Uterus (tissue), 3 donors: ENCODE measurements at regions not wholly inside any gene's neighbourhood (a gene's known extent, or its start where the extent isn't known, plus 50 kb on each side); places are given as distances from the start of the nearest gene placed in this dataset.

Source experiments
- DNase-seq, 2 donors: peaks; one replicate each; pipeline ENCODE4 v3.0.0-alpha.2; 2019 to 2020
- H3K27ac ChIP-seq, 2 donors: fragments of 200-600 bp; sonication (generic); 1 replicate in 1 of 2; 2 replicates in 1 of 2; pipeline ENCODE4 v1.5.1; 2016 to 2018
- H3K27me3 ChIP-seq, 2 donors: fragments of 200-600 bp; sonication (generic); one replicate each; pipeline ENCODE4 v1.5.1; 2018 to 2019; ENCODE audit warnings: control low read depth in 1 of 2
- H3K36me3 ChIP-seq, 2 donors: fragments of 200-600 bp; sonication (generic); one replicate each; pipeline ENCODE4 v1.5.1; 2019; ENCODE audit warnings: control low read depth in 1 of 2
- H3K4me1 ChIP-seq, 2 donors: fragments of 200-600 bp; sonication (generic); one replicate each; pipeline ENCODE4 v1.5.1; 2018 to 2019; ENCODE audit warnings: control low read depth in 1 of 2
- H3K4me3 ChIP-seq, 2 donors: fragments of 200-600 bp; sonication (generic); 1 replicate in 1 of 2; 2 replicates in 1 of 2; pipeline ENCODE4 v1.5.1; 2018 to 2019; ENCODE audit warnings: mild to moderate bottlenecking in 1 of 2
- H3K9me3 ChIP-seq, 2 donors: fragments of 200-600 bp; sonication (generic); one replicate each; pipeline ENCODE4 v1.5.1; 2019; ENCODE audit warnings: control low read depth in 1 of 2
- POLR2A ChIP-seq, 2 donors: fragments of 450-650 bp; IDR thresholded peaks; one replicate each; pipeline ENCODE4 v1.6.1; 2016; ENCODE audit warnings: antibody characterized with exemption in 2 of 2, mild to moderate bottlenecking in 1 of 2, moderate library complexity in 1 of 2
- intact Hi-C: fragments of 100-400 bp; cut with DNase I; formaldehyde crosslinking; loops from one replicate; pipeline ENCODE4 v1.15.1; 2023; ENCODE audit warnings: low total_unique reads
- TF ChIP-seq, protein P1 (sequence below), 4 experiments: fragments of 200-600 bp in 2 of 4; fragments of 450-650 bp in 2 of 4; sonication (generic) in 2 of 4; IDR thresholded peaks; one replicate each; pipeline ENCODE4 v1.5.1; 2016 to 2019; ENCODE audit warnings: antibody characterized with exemption in 4 of 4, mild to moderate bottlenecking in 2 of 4, moderate library complexity in 1 of 4
- donor health status: DM: yes; HTN: yes; CAD: no.

DNA sequence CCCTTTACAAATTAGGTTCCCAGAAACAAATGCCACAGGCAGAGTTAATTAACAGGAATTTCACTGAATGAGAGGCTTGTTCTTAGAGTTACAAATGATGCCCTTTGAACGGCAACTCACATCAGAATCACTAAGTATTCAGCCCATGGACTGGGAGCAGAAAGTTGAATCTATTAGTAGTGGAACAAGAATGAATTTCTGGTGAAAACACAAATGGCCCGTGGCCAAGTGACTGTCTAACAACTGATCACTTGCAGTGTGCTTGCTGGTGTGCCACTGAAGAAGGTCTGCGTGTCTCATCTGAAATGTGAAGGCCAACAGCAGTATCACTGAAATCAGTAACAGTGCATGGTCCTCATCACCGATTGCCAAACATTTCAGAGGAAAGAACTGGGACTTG lies 893.4 kb upstream of the TMEM132C start:
- Histone ChIP-seq H3K27me3 (no peaks in the 10 kb centered on the region), H3K27ac (no peak overlapping the region), H3K4me3 (no peak overlapping the region), H3K9me3 (no peaks in the 10 kb centered on the region), H3K4me1 (no peaks in the 10 kb centered on the region), H3K36me3 (no peaks in the 10 kb centered on the region)
- no peak for DNase-seq
- TF ChIP-seq, protein P1, sequence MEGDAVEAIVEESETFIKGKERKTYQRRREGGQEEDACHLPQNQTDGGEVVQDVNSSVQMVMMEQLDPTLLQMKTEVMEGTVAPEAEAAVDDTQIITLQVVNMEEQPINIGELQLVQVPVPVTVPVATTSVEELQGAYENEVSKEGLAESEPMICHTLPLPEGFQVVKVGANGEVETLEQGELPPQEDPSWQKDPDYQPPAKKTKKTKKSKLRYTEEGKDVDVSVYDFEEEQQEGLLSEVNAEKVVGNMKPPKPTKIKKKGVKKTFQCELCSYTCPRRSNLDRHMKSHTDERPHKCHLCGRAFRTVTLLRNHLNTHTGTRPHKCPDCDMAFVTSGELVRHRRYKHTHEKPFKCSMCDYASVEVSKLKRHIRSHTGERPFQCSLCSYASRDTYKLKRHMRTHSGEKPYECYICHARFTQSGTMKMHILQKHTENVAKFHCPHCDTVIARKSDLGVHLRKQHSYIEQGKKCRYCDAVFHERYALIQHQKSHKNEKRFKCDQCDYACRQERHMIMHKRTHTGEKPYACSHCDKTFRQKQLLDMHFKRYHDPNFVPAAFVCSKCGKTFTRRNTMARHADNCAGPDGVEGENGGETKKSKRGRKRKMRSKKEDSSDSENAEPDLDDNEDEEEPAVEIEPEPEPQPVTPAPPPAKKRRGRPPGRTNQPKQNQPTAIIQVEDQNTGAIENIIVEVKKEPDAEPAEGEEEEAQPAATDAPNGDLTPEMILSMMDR (IDR thresholded peaks at IDR 0.05): no peak
- no peak for TF ChIP-seq POLR2A (IDR thresholded peaks at IDR 0.05)
- intact Hi-C loops: no loop called here

DNA sequence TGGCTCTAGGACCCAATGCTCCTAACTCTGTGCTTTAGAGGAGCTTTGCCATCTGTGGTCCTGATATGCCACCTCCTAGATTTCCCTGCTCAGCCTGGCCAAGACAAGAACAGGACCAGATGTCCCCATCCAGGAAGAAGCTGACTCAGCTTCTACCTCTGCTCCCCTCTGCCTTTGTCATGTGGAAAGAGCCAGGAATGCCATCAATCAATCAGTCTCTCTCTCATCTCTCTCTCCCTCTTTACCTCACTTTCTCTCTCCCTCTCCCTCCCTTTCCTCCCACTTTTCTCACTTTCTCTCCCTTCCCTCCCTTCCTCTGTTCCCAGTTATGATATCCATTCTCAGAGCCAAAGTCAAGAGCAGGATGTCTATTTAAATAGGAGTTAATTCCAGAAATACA lies 892.5 kb upstream of the TMEM132C start:
- no peaks in the 10 kb centered on the region for H3K9me3 ChIP-seq
- DNase-seq: no peak
- no peaks in the 10 kb centered on the region for H3K27me3 ChIP-seq
- intact Hi-C loops: no loop called here
- no peak overlapping the region for H3K4me3 ChIP-seq
- H3K36me3 ChIP-seq: no peaks in the 10 kb centered on the region
- no peaks in the 10 kb centered on the region for H3K4me1 ChIP-seq
- TF ChIP-seq, protein P1 (IDR thresholded peaks at IDR 0.05): no peak
- no peak for TF ChIP-seq POLR2A (IDR thresholded peaks at IDR 0.05)
- no peak overlapping the region for H3K27ac ChIP-seq

DNA sequence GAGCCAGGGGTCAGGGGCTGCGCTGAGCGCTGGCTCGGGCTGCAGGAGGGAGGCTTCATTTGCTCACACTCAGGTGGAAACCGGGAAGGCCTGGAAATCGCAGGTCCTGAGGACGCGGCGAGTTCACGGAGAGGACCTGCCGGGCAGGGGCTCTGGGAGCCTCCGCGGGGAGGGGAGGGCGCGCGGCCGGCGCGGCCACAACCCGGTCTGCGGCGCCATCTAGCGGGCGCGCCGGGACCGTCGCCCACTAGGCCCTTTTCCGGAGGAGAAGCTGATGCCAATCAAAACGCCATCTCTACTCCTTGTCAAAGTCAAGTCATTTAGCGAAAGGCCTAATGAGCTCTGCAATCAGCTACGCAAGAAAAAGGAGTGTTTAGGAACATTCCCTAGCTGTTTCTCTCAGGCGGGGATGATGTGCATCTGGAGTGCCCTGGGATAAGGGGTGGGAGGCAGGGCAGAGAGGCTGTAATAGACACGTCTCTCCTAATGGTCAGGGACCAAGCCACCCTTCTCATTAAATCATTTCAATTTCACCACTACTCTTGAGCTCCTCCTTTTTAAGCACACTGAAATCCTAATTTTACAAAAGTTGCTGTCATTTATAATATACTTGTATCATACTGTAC lies 885.8 kb upstream of the TMEM132C start:
- Histone ChIP-seq H3K4me1 (no peaks in the 10 kb centered on the region), H3K4me3 (no peak overlapping the region), H3K36me3 (no peaks in the 10 kb centered on the region), H3K27ac (no peak overlapping the region), H3K9me3 (no peaks in the 10 kb centered on the region), H3K27me3 (no peaks in the 10 kb centered on the region)
- no peak for DNase-seq
- intact Hi-C loops: no loop called here
- TF ChIP-seq POLR2A (IDR thresholded peaks at IDR 0.05): no peak
- TF ChIP-seq, protein P1 (IDR thresholded peaks at IDR 0.05): peak; percentile 35 to 70 (median 52)

DNA sequence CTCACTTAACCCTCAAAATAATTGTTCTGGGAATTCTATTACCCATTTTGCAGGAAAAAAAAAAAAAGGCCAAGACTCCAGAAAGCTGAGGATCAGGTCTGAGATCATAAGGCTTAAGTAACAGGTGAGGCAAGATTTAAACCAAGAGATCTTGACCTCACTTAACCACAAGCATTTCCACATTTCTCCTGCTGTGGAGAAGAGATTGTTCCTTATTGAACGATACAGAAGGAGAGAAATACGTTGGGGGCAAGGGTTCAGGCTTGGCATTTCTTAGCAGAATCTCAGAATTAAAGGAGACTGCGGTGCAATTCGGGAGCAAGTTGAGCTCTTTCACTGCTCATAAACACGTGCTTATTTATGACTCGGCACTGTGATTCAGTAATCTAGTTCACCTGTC lies 885.3 kb upstream of the TMEM132C start:
- H3K9me3 ChIP-seq: no peaks in the 10 kb centered on the region
- intact Hi-C loops: no loop called here
- H3K27ac ChIP-seq: no peak overlapping the region
- no peak for DNase-seq
- no peak overlapping the region for H3K4me3 ChIP-seq
- no peaks in the 10 kb centered on the region for H3K36me3 ChIP-seq
- no peaks in the 10 kb centered on the region for H3K4me1 ChIP-seq
- no peaks in the 10 kb centered on the region for H3K27me3 ChIP-seq
- TF ChIP-seq POLR2A (IDR thresholded peaks at IDR 0.05): no peak
- TF ChIP-seq, protein P1 (IDR thresholded peaks at IDR 0.05): no peak

DNA sequence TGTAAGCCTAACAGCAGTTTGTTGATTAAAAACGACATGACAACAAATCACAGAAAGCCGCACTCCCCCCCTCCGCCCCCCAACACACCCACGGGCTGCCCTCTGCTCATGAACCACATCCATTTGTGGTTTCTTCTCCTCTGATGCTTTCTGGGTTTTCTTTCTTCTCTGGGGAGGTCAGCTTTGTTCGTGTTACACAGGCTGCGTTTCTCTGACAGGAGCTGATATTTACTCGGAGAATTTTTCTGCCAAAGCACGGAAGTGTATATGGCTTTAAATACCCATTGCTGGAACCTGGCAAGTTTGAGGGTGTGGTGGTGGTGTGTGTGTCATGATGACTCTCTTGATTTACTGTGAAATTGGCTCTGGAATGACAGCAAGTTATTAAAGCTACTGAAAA lies 883.7 kb upstream of the TMEM132C start:
- no peak for TF ChIP-seq POLR2A (IDR thresholded peaks at IDR 0.05)
- TF ChIP-seq, protein P1 (IDR thresholded peaks at IDR 0.05): no peak
- Histone ChIP-seq H3K4me3 (no peak overlapping the region), H3K9me3 (no peaks in the 10 kb centered on the region), H3K4me1 (no peaks in the 10 kb centered on the region), H3K36me3 (no peaks in the 10 kb centered on the region), H3K27me3 (no peaks in the 10 kb centered on the region), H3K27ac (no peak overlapping the region)
- DNase-seq: no peak
- intact Hi-C loops: no loop called here
